Common myeloid progenitor, CD34-positive (primary cell): ENCODE measurements at regions not wholly inside any gene's neighbourhood (a gene's known extent, or its start where the extent isn't known, plus 50 kb on each side); places are given as distances from the start of the nearest gene placed in this dataset.

Source experiments
- CTCF ChIA-PET: fragments of 350-600 bp; sonication (Branson Sonifier 250); formaldehyde crosslinking; loops from one replicate; lab custom pipeline; 2021; ENCODE audit warnings: antibody characterized with exemption; lab: Charles Lee
- POLR2A ChIA-PET: fragments of 350-600 bp; sonication (Branson Sonifier 250); formaldehyde crosslinking; loops from one replicate; lab custom pipeline; 2021; ENCODE audit warnings: antibody characterized with exemption; lab: Charles Lee
- DNase-seq, 3 donors: peaks; one replicate each; pipeline versions ENCODE4 v3.0.0 to v3.0.0-alpha.2; 2013
- H3K27ac ChIP-seq, 2 experiments: 1 replicate in 1 of 2; 2 replicates in 1 of 2; pipeline ENCODE4 v1.7.0; 2013; ENCODE audit warnings: inconsistent platforms in 2 of 2, low read length in 2 of 2, mild to moderate bottlenecking in 2 of 2, low read depth in 1 of 2, moderate library complexity in 1 of 2; ENCODE audit not compliant: severe bottlenecking in 2 of 2, insufficient read depth in 1 of 2, poor library complexity in 1 of 2
- H3K27me3 ChIP-seq, 5 experiments: replicated peaks in 2 of 5; 1 replicate in 3 of 5; 2 replicates in 2 of 5; pipeline versions ENCODE4 v1.6.1 to v1.7.0; 2013; ENCODE audit warnings: low read length in 4 of 5, mild to moderate bottlenecking in 2 of 5, moderate library complexity in 2 of 5, inconsistent platforms in 1 of 5; ENCODE audit not compliant: insufficient read depth in 5 of 5, control insufficient read depth in 4 of 5
- H3K36me3 ChIP-seq, 4 experiments: 1 replicate in 2 of 4; 2 replicates in 2 of 4; pipeline versions ENCODE4 v1.6.1 to v1.7.0; 2013; ENCODE audit warnings: low read length in 3 of 4, control low read depth in 1 of 4, mild to moderate bottlenecking in 1 of 4; ENCODE audit not compliant: control insufficient read depth in 4 of 4, insufficient read depth in 4 of 4
- H3K4me1 ChIP-seq, 4 experiments: 1 replicate in 3 of 4; 2 replicates in 1 of 4; pipeline versions ENCODE4 v1.6.1 to v1.7.1; 2013; ENCODE audit warnings: low read length in 3 of 4, mild to moderate bottlenecking in 3 of 4, control low read depth in 1 of 4, inconsistent platforms in 1 of 4, moderate library complexity in 1 of 4; ENCODE audit not compliant: control insufficient read depth in 4 of 4, insufficient read depth in 4 of 4; ENCODE audit errors: control extremely low read depth in 1 of 4
- H3K4me3 ChIP-seq, 7 experiments: 1 replicate in 4 of 7; 2 replicates in 3 of 7; pipeline versions ENCODE4 v1.5.1 to v1.7.0; 2013; ENCODE audit warnings: mild to moderate bottlenecking in 7 of 7, low read length in 6 of 7, moderate library complexity in 6 of 7, inconsistent platforms in 2 of 7, low read depth in 2 of 7, control low read depth in 1 of 7; ENCODE audit not compliant: insufficient read depth in 4 of 7, control insufficient read depth in 1 of 7; ENCODE audit errors: extremely low read depth in 1 of 7
- H3K9me3 ChIP-seq, 5 experiments: 1 replicate in 4 of 5; 2 replicates in 1 of 5; pipeline versions ENCODE4 v1.6.1 to v1.7.1; 2013; ENCODE audit warnings: low read length in 4 of 5, mild to moderate bottlenecking in 2 of 5, inconsistent platforms in 1 of 5, low read depth in 1 of 5, moderate library complexity in 1 of 5; ENCODE audit not compliant: control insufficient read depth in 4 of 5, insufficient read depth in 2 of 5; ENCODE audit errors: control extremely low read depth in 1 of 5
- WGBS: methylation state at CpG from one replicate; pipeline ENCODE4 v1.1.5; 2013; ENCODE audit not compliant: insufficient coverage; 5-methylcytosine and 5-hydroxymethylcytosine counted together

- Histone ChIP-seq H3K4me3 (no peak overlapping the region), H3K27me3 (peaks cover 0 to 6% (median 3%) of the 10 kb centered on the region in 5 experiments), H3K9me3 (no peaks in the 10 kb centered on the region), H3K36me3 (no peaks in the 10 kb centered on the region), H3K4me1 (no peaks in the 10 kb centered on the region), H3K27ac (no peak overlapping the region)
- ChIA-PET CTCF (no interaction called here), POLR2A (no interaction called here)
- no peak for DNase-seq
These were observed 612.8 kb downstream of the INSC start for GRCh38 chr11:15727520-15727914.

DNA sequence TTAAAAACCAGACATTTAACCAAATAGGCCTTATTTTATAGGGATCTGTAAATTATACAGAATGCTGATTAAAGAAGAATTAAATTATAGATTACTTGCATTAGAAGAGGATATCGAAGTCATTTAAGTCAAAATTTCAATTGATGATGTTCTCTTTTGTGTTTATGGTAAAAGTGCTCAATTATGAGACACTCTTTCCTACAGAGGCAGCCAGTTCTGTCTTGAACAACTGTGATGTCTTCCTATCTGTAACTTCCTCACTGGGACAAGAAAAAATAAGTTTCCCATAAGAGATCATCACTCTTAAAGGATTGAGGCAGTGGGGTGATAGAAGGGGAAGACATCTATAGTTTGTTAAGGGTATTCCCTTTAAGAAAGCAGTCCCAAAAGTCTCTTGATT is 613.5 kb downstream of the INSC start:
- H3K4me3 ChIP-seq: no peak overlapping the region
- H3K4me1 ChIP-seq: no peaks in the 10 kb centered on the region
- CTCF ChIA-PET: no interaction called here
- DNase-seq: no peak
- 100% methylated on average over 1 of the region's 1 CpG for WGBS
- H3K27ac ChIP-seq: no peak overlapping the region
- peaks cover 0 to 6% (median 3%) of the 10 kb centered on the region in 5 experiments for H3K27me3 ChIP-seq
- no peaks in the 10 kb centered on the region for H3K9me3 ChIP-seq
- POLR2A ChIA-PET: no interaction called here
- H3K36me3 ChIP-seq: no peaks in the 10 kb centered on the region

- Histone ChIP-seq H3K4me1 (no peaks in the 10 kb centered on the region), H3K27ac (no peak overlapping the region), H3K36me3 (no peaks in the 10 kb centered on the region), H3K27me3 (peaks cover 0 to 6% (median 3%) of the 10 kb centered on the region in 5 experiments), H3K4me3 (no peak overlapping the region), H3K9me3 (no peaks in the 10 kb centered on the region)
- ChIA-PET POLR2A (no interaction called here), CTCF (no interaction called here)
- WGBS: 70% methylated on average over 4 of the region's 6 CpGs
- DNase-seq: no peak
These were observed 615.7 kb downstream of the INSC start for GRCh38 chr11:15730263-15730994.

GRCh38 chr11:15730995-15731385 is 616.3 kb downstream of the INSC start:
- Histone ChIP-seq H3K4me3 (no peak overlapping the region), H3K27me3 (peaks cover 0 to 6% (median 4%) of the 10 kb centered on the region in 5 experiments), H3K36me3 (no peaks in the 10 kb centered on the region), H3K27ac (no peak overlapping the region), H3K9me3 (no peaks in the 10 kb centered on the region), H3K4me1 (no peaks in the 10 kb centered on the region)
- CTCF ChIA-PET: no interaction called here
- POLR2A ChIA-PET: no interaction called here
- WGBS: 100% methylated on average over 3 of the region's 4 CpGs
- DNase-seq: no peak

GRCh38 chr11:15735706-15736105 is 620.6 kb downstream of the SOX6 start:
- Histone ChIP-seq H3K4me1 (no peaks in the 10 kb centered on the region), H3K36me3 (no peaks in the 10 kb centered on the region), H3K9me3 (no peaks in the 10 kb centered on the region), H3K27ac (no peak overlapping the region), H3K27me3 (peaks cover 0 to 5% (median under 1%) of the 10 kb centered on the region in 5 experiments), H3K4me3 (no peak overlapping the region)
- ChIA-PET POLR2A (no interaction called here), CTCF (no interaction called here)
- no CpG with 5 or more reads among the region's 4 CpGs for WGBS
- no peak for DNase-seq

DNA sequence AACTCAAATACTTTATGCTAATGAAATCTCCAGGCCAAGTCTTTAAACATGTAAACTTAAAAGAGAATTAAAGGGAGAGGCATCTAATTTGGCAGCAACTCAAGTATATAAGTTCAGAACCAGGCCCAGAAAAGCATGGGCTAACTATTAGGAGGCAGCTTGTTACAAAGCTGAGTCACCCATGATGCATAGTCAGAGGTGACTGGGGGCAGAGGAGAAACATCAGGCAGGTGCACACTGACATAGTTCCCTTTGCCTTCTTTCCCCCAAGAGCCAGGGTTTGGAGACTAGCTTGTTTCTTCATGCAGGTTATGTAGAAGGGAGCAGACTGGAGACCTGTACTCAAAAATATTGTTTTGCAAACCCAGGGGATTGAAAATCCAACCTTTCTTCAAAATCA is 619.0 kb downstream of the SOX6 start:
- no peak for DNase-seq
- H3K27ac ChIP-seq: no peak overlapping the region
- H3K27me3 ChIP-seq: peaks cover 0 to 5% (median 0%) of the 10 kb centered on the region in 5 experiments
- POLR2A ChIA-PET: no interaction called here
- H3K4me3 ChIP-seq: no peak overlapping the region
- H3K36me3 ChIP-seq: no peaks in the 10 kb centered on the region
- CTCF ChIA-PET: no interaction called here
- H3K9me3 ChIP-seq: no peaks in the 10 kb centered on the region
- H3K4me1 ChIP-seq: no peaks in the 10 kb centered on the region

GRCh38 chr11:15738931-15739330 is 617.4 kb downstream of the SOX6 start:
- Histone ChIP-seq H3K27me3 (peaks cover 0 to 4% (median 0%) of the 10 kb centered on the region in 5 experiments), H3K9me3 (peaks cover 0 to under 1% (median 0%) of the 10 kb centered on the region in 5 experiments), H3K4me3 (no peak overlapping the region), H3K4me1 (no peaks in the 10 kb centered on the region), H3K27ac (no peak overlapping the region), H3K36me3 (no peaks in the 10 kb centered on the region)
- WGBS: 69% methylated on average over 3 of the region's 5 CpGs
- DNase-seq: no peak
- CTCF ChIA-PET: interaction anchor here (1.1 kb wide), 1 partner anchor 33 kb away, joined by 3 read pairs; no protein-coding TSS in a partner anchor
- POLR2A ChIA-PET: no interaction called here
